ENCODE measurements at regions not wholly inside any gene's neighbourhood (a gene's known extent, or its start where the extent isn't known, plus 50 kb on each side); places are given as distances from the start of the nearest gene placed in this dataset.

DNA sequence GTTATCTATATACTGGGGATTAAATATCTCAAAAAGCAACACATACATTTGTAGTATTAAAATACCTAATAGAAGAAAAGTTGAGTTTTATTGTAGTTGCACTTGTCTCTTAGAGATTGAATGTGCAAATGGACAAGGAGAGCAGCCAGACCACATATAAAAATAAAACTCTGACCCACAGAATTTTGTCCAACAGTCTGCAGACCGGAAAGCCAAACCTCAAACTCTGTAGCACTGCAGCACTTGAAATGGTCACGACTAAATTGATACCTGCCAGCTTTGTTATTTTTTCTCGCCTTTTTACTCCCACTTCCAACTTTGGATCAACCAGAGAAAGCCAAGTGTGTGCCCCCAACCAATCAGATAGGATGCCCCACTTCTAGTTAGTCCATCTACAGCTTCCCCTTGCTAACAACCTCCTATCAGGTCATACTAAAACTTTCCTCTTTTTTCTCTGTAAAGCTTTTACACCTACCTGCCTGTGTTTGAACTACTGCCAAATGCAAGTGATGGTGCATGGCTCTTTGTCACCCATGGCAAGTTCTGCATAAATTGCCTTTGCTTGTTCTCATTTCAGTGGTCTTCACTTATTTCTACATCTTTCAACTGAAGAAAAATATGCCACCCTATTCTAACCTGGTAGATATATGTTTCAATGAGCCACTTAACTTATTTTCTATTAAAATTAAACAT is 1250.7 kb upstream of the SPRY2 start:
- TF ChIP-seq POLR2A (IDR thresholded peaks at IDR 0.05) (no peak), POLR2AphosphoS5 (IDR thresholded peaks at IDR 0.05) (no peak), EP300 (IDR thresholded peaks at IDR 0.05) (no peak)
- TF ChIP-seq, protein P1, sequence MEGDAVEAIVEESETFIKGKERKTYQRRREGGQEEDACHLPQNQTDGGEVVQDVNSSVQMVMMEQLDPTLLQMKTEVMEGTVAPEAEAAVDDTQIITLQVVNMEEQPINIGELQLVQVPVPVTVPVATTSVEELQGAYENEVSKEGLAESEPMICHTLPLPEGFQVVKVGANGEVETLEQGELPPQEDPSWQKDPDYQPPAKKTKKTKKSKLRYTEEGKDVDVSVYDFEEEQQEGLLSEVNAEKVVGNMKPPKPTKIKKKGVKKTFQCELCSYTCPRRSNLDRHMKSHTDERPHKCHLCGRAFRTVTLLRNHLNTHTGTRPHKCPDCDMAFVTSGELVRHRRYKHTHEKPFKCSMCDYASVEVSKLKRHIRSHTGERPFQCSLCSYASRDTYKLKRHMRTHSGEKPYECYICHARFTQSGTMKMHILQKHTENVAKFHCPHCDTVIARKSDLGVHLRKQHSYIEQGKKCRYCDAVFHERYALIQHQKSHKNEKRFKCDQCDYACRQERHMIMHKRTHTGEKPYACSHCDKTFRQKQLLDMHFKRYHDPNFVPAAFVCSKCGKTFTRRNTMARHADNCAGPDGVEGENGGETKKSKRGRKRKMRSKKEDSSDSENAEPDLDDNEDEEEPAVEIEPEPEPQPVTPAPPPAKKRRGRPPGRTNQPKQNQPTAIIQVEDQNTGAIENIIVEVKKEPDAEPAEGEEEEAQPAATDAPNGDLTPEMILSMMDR (IDR thresholded peaks at IDR 0.05) = no peak

Measured in sigmoid colon (tissue), 4 donors.